Brain microvascular endothelial cell (primary cell): ENCODE measurements at regions not wholly inside any gene's neighbourhood (a gene's known extent, or its start where the extent isn't known, plus 50 kb on each side); places are given as distances from the start of the nearest gene placed in this dataset.

Experiments used
- DNase-seq: peaks from one replicate; pipeline ENCODE4 v3.0.0-alpha.2; 2020
- H3K27ac ChIP-seq: fragments of 250-450 bp; sonication (Bioruptor Pico); 2 replicates; pipeline ENCODE4 v1.5.1; 2020; ENCODE audit warnings: mild to moderate bottlenecking, moderate library complexity
- H3K27me3 ChIP-seq: fragments of 250-450 bp; sonication (Bioruptor Pico); replicated peaks from 2 replicates; pipeline ENCODE4 v1.5.1; 2020; ENCODE audit warnings: mild to moderate bottlenecking
- H3K36me3 ChIP-seq: fragments of 250-450 bp; sonication (Bioruptor Pico); replicated peaks from 2 replicates; pipeline ENCODE4 v1.5.1; 2020; ENCODE audit warnings: mild to moderate bottlenecking
- H3K4me3 ChIP-seq: 2 replicates; pipeline ENCODE4 v1.5.1; 2011; ENCODE audit warnings: low read depth, mild to moderate bottlenecking, control low read depth, low read length, moderate library complexity
- in situ Hi-C: cut with HindIII; loops from 2 replicates; pipeline ENCODE4 v1.10.0; 2017; ENCODE audit warnings: low sequenced_read_pairs, low pct_ligation_motif_present
- TF ChIP-seq, protein P1 (sequence below): IDR thresholded peaks from 2 replicates; pipeline ENCODE4 v1.5.1; 2011; ENCODE audit warnings: low read depth, mild to moderate bottlenecking, moderate library complexity, low read length, control low read depth, inconsistent platforms; ENCODE audit errors: missing control alignments

DNA sequence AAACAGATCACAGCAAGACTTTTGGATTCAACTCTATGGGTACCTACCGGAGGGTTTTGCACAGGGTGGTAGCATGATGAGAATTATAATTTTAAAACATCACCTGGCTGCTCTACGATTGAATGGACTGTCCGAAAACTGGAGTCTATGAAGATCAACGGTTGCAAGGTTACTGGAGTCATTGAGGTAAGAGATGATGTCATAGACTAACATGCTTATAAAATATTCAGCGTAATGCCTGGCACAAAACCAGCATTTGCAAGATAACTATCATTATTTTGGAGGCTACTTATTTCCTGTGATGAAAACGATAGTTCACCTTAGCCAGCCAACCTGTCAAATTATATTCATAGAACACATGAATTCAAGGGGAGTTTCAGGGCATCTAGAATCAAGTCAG lies 580.6 kb upstream of the TBX3 start:
- no peak for DNase-seq
- TF ChIP-seq, protein P1, sequence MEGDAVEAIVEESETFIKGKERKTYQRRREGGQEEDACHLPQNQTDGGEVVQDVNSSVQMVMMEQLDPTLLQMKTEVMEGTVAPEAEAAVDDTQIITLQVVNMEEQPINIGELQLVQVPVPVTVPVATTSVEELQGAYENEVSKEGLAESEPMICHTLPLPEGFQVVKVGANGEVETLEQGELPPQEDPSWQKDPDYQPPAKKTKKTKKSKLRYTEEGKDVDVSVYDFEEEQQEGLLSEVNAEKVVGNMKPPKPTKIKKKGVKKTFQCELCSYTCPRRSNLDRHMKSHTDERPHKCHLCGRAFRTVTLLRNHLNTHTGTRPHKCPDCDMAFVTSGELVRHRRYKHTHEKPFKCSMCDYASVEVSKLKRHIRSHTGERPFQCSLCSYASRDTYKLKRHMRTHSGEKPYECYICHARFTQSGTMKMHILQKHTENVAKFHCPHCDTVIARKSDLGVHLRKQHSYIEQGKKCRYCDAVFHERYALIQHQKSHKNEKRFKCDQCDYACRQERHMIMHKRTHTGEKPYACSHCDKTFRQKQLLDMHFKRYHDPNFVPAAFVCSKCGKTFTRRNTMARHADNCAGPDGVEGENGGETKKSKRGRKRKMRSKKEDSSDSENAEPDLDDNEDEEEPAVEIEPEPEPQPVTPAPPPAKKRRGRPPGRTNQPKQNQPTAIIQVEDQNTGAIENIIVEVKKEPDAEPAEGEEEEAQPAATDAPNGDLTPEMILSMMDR, result no peak
- in situ Hi-C loops, result no loop called here
- Histone ChIP-seq H3K36me3 (no peaks in the 10 kb centered on the region), H3K27ac (no peak overlapping the region), H3K4me3 (no peak overlapping the region), H3K27me3 (no peaks in the 10 kb centered on the region)

DNA sequence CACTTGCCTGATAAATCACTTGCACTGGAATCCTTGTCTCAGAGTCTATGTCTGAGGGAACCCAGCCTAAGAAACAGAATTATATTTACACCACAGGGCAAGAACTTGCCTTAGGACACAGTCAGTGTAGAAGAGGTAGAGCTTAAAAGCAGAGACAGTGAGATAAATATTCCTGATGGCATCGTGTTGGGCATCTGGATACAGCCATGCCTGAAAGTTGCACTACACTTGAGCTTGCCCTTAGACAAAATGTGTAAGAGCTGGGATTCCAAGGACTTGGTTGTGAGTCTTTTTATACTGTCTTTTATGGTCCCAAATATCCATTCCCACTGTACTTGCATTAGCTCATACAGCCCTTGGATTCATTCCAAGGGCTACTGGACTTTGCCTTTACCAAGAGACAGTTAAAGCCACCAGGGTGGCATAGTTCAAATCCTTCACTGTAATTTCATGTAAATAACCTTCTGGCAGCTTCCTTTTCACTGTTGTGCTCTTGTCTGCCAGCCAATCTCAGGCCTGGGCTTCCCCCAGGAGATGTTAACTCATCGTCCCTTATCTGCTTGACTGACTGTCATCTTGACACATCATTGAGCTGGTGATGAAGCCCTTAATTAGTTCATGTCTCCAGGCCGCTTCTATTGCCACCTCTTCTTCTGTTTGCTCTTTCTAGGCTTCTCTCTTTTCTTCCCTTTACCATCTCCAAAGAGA lies 577.9 kb upstream of the TBX3 start:
- no peaks in the 10 kb centered on the region for H3K27me3 ChIP-seq
- no peak overlapping the region for H3K4me3 ChIP-seq
- no peaks in the 10 kb centered on the region for H3K36me3 ChIP-seq
- no peak overlapping the region for H3K27ac ChIP-seq
- in situ Hi-C loops, result no loop called here
- DNase-seq, result no peak
- TF ChIP-seq, protein P1, result no peak

DNA sequence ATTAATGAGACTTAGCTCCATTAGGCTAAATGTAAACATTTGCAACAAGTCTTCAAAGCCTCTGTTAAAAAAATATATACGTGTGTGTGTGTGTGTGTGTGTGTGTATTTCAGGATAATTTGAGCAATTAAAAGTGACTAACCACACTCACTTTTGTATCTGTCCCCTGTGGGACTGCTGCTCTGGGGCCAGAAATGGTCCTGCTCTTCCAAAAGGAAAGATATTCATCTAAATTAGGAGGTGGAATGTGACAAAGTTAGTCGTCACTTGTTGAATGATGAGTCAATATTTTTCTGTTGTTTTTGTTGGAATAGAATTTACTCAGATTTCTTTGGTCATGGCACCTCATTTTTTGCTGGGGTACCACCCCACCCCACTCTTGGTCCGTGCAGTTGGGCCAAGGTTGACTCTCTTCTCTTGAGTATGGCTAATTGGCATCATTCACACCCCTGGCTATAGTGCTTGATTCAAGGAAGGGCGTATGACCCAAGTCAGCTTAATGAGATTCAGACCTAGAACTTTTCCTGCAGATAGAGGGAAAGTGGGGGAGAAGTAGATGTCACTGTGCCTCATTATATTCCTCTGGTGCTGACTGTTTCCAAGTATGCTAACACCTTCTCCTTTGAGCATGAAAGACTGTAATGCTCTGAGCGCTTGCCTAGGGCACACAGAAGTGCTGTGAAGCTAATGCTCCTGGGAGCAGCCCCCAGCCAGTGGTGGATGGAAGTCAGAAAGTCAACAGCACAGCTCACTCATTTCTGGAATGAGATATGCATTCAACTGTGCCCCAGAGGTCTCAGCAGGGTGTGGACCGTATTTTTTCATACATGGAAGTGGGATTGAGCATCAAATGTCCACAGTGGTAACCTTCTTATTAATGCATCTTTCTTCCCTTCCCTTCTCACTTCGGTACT lies 577.0 kb upstream of the TBX3 start:
- TF ChIP-seq, protein P1, result no peak
- H3K4me3 ChIP-seq, result no peak overlapping the region
- no peaks in the 10 kb centered on the region for H3K27me3 ChIP-seq
- no peak for DNase-seq
- in situ Hi-C loops, result no loop called here
- H3K36me3 ChIP-seq, result no peaks in the 10 kb centered on the region
- H3K27ac ChIP-seq, result no peak overlapping the region

DNA sequence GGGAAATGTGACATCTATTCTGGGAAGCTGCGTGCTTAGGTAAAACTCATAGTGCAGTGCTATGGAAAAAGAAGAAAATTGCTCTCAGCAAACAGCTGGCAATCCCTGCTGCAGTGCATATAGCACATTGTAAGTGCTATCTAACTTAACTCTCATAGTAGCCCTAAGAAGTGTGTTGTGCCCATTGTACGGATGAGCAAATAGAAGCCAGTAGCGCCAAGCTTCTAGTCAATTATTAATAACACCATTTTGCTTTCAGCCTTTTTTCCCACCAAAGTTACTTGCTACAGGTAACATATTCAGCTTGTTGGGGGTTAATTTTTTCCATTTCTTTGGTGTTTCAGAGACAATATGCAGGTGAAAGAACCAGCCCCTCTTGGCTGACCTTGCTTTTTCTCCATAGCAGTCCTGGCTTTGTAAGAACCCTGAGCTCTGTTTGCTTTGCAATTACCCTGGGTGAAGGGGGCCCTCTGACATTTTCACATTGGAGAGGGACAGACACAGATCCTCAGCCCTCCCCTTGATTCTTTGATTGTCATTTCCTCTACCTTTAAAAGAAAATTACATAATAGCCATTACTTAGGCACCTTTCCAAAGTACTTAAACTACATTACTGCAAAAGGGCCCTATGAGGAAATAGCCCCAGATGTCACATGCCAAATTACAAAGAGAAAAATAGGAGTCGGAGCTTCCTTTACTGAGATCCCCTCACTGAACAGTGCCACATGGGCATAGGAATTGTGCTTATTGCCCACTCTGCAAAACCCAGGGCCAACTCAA lies 576.2 kb upstream of the TBX3 start:
- TF ChIP-seq, protein P1, result no peak
- no peaks in the 10 kb centered on the region for H3K27me3 ChIP-seq
- no peaks in the 10 kb centered on the region for H3K36me3 ChIP-seq
- no peak for DNase-seq
- no peak overlapping the region for H3K4me3 ChIP-seq
- no peak overlapping the region for H3K27ac ChIP-seq
- in situ Hi-C loops, result no loop called here

DNA sequence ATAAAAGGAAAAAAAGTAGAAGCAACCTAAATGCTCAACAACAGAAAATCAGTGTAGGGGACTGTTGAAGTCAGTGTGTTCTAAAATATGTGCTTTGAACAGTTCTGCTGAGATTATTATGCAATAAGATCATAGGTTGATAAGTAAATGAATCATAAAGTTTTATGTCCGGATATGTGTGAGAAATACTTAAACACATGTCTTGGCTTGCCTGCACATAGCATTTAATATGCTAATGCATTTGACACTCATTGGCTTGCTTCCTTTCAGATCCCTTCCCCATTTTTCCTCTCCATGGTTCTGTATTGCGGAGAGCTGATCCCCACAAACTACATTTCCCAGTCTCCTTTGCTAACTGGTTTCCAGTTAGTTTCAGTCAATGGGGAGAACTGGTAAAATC lies 573.8 kb upstream of the TBX3 start:
- no peak overlapping the region for H3K27ac ChIP-seq
- in situ Hi-C loops, result no loop called here

More for the DNA sequence above, 573.8 kb upstream of the TBX3 start:
- Histone ChIP-seq H3K27me3 (no peaks in the 10 kb centered on the region), H3K4me3 (no peak overlapping the region), H3K36me3 (no peaks in the 10 kb centered on the region)
- no peak for DNase-seq
- TF ChIP-seq, protein P1, result no peak
